ENCODE measurements at regions not wholly inside any gene's neighbourhood (a gene's known extent, or its start where the extent isn't known, plus 50 kb on each side); places are given as distances from the start of the nearest gene placed in this dataset.

- peak; percentile 83 for DNase-seq (ENCODE audit: low read depth)
Observed at GRCh38 chr12:98352218-98352811, 163.1 kb upstream of the TMPO start.

GRCh38 chr12:98352835-98353234 is 162.6 kb upstream of the TMPO start:
- no peak for DNase-seq (ENCODE audit: low read depth)

- no peak for DNase-seq (ENCODE audit: low read depth)
Observed at GRCh38 chr12:98354520-98355035, 160.8 kb upstream of the TMPO start.

- no peak for DNase-seq (ENCODE audit: low read depth)
Observed at GRCh38 chr12:98355322-98355721, 160.1 kb upstream of the TMPO start.

- no peak for DNase-seq (ENCODE audit: low read depth)
Observed at GRCh38 chr12:98355933-98356332, 159.5 kb upstream of the TMPO start.

- no peak for DNase-seq (ENCODE audit: low read depth)
Observed at GRCh38 chr12:98358144-98358543, 157.2 kb upstream of the TMPO start.

- DNase-seq (ENCODE audit: low read depth), result no peak
Observed at GRCh38 chr12:98359856-98360255, 155.5 kb upstream of the TMPO start.

GRCh38 chr12:98360401-98360800 is 155.0 kb upstream of the TMPO start:
- no peak for DNase-seq (ENCODE audit: low read depth)

- DNase-seq (ENCODE audit: low read depth), result no peak
Observed at GRCh38 chr12:98369581-98369980, 145.8 kb upstream of the TMPO start.

GRCh38 chr12:98370976-98371375 is 144.4 kb upstream of the TMPO start:
- DNase-seq (ENCODE audit: low read depth), result no peak

GRCh38 chr12:98371419-98371818 is 144.0 kb upstream of the TMPO start:
- DNase-seq (ENCODE audit: low read depth), result no peak

GRCh38 chr12:98372340-98373024 is 142.9 kb upstream of the TMPO start:
- no peak for DNase-seq (ENCODE audit: low read depth)

GRCh38 chr12:98373025-98373554 is 142.3 kb upstream of the TMPO start:
- no peak for DNase-seq (ENCODE audit: low read depth)

- DNase-seq (ENCODE audit: low read depth), result no peak
Observed at GRCh38 chr12:98374007-98374406, 141.4 kb upstream of the TMPO start.

- DNase-seq (ENCODE audit: low read depth), result no peak
Observed at GRCh38 chr12:98379106-98379505, 136.3 kb upstream of the TMPO start.

GRCh38 chr12:98385641-98386040 is 129.7 kb upstream of the TMPO start:
- no peak for DNase-seq (ENCODE audit: low read depth)

- DNase-seq (ENCODE audit: low read depth), result no peak
Observed at GRCh38 chr12:98387444-98387843, 127.9 kb upstream of the TMPO start.

- DNase-seq (ENCODE audit: low read depth), result no peak
Observed at GRCh38 chr12:98388126-98388525, 127.3 kb upstream of the TMPO start.

- DNase-seq (ENCODE audit: low read depth), result no peak
Observed at GRCh38 chr12:98389593-98389992, 125.8 kb upstream of the TMPO start.

- peak; percentile 59 for DNase-seq (ENCODE audit: low read depth)
Observed at GRCh38 chr12:98397323-98398105, 117.9 kb upstream of the TMPO start.

GRCh38 chr12:98399532-98399931 is 115.9 kb upstream of the TMPO start:
- DNase-seq (ENCODE audit: low read depth), result no peak

- DNase-seq (ENCODE audit: low read depth), result no peak
Observed at GRCh38 chr12:98401427-98401826, 114.0 kb upstream of the TMPO start.

- DNase-seq (ENCODE audit: low read depth), result no peak
Observed at GRCh38 chr12:98402091-98402490, 113.3 kb upstream of the TMPO start.
